GM21825 (cell line): ENCODE measurements at regions not wholly inside any gene's neighbourhood (a gene's known extent, or its start where the extent isn't known, plus 50 kb on each side); places are given as distances from the start of the nearest gene placed in this dataset.
A peak's percentile ranks its signal among the peaks of the same experiment; 100 is the strongest.

Experiments
- ATAC-seq: cut with Tn5 transposase; IDR thresholded peaks from one replicate; pipeline ENCODE4 v1.9.1; 2021; ENCODE audit warnings: mild to moderate bottlenecking, moderate library complexity; ENCODE audit not compliant: unreplicated experiment

DNA sequence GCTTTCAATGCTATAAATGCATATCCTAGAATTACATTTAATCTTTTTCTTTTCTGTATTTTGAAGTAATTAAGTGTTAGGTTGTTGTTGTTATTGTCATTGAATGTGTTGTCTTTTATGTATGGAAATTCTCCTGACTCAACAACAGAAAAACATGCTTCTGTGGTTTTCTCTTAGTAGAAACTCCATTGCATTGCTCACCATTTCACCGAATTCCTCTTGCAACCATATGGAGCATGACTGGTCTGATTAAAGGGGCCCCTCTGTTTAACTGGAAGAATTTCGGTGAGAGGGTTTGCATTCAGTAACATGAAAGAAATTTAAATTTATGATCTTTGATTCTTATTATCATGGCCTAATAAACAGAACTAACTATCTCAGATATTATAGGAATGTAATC, 454.3 kb upstream of the JARID2 start:
- no peak for ATAC-seq

DNA sequence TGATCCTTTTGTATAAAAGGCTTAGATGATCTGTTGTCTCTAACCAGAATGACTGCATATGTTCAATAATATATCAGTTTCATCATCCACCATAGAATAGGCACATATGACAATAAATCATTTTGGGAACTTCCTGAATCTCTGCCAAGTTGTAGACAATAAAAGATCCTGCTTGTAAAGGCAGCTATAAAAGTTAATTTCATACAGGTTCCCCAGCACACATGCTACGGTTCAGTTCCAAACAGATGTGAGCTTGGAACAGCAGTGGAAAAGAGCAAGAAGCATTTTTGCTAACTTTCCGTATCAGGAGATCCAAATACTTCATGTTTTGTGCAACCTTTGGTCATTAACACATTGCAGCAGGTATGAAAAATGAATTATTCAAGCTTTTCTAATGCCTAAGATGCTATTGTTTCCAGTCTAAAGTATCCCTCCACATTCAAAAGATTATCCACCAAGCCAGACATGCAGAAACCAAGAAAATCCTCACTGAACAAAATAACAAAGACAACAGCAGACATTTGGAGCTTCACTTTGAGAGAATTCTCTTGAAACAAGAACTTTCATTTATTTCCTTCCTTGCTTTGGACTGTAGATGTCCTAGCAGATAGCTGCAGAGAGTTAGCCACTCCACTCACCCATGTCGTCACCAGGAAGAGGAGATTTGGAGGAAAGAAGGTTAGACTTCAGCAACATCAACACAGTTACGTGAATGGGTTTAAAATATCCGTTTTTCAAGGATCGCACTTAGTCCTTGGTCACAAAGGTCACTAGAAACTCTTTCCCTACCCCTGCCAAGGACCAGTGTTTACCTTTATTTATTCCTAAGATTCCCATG, 453.5 kb upstream of the JARID2 start:
- ATAC-seq: no peak

DNA sequence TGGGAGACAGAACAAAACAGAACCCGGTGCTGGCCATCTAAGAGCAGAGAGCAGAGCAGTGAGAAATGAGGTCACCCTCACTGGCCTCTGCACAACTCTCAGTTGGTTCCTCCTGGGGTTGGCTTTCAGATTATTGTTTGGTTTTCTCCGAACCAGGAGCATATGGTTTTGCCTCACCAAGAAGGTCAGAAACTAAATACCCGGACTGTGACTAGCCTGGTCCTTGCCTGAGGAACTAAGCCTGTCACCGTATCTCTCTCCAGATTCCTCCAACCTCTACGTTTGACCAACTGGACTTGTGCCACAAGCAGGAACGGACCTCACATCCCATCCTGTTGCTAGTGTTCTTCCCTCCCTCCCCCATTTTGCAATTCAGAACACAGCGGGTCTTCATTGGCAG, 450.4 kb upstream of the JARID2 start:
- no peak for ATAC-seq

DNA sequence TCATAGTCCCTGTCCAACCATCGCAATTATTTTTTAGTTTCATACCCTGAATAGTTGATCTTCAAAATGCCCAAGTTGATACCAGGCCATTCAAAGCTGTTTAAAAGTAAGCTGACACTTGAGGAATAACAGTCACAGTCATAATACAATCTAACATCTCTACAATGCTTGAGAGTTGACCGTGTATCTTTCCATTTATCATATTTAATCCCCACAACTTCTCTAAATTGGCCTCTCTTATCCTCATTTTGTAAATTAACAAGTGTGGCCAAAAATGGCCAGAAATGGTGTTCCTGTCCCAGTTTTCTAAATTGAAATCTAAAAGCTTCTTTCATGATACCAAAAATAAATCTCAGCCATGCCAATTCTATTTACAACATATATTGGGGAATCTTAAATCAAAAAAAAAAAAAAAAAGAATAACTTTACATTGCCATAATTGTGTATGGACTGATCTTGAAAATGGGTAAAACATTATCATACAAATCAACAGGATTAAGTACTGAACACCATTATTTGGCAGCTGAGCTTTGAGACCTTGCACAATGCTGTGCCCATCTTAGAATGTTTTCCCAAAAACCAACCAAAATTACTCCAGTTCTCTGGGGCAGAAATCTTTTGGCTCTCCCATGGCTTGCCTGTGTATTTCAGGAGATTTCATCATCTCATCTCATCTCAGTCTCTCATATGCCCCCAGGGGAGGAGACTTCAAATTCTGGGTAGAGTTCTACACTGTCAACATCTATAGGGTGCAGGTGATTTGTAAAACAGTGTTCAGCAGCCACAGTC, 448.7 kb upstream of the JARID2 start:
- ATAC-seq: no peak

DNA sequence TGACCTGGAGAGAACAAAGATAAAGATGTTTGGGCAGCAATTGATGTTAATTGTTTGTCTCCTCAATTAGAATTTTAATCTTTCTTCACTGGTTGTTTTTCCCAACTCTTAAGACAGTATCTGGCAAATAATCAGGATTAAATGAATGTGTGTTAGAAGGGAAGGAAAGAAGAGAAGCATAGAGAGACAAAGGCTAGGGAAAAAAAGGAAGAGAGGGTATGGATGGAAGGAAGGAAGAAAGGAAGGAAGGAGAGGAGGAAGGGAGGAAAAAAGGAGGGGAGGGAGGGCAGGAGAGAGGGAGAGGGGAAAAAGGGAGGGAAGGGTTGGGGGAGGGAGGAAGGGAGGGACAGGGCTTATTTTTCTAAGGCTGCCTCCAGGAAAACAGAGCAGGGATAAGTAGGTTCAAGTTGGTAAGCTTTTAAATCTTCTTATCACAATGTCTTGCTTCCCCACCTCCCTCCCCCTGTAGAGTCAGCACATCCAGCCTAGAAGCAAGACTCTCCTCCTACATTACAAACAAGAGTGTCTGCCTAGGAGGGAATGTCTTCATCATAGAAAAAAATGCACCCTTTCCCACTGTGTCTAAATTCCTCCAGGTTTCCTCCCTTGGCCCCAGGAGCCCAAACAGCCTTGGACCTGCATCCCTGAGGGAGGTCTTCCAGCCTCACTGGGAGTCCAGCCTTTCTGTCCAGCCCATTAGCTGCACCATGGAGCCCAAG, 447.8 kb upstream of the JARID2 start:
- ATAC-seq: no peak

DNA sequence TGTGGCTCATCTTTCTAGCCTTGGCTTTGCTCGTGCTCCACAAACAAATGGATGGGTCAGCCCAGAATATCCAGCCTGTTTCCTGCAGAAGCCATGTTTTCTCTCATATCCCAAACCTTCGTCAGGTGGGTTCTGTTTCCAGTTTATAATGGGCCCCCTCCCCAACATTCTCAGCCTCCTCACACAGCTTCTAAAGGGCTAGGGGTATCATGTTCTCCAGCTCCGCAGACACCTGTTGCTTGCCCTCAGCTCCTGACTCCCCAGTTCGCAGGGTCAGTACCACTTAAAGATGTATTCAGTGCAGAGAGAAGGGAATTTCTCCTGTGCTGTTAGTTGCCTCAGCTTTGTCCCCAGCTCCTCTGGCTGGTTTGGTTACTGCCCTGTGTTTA, 447.3 kb upstream of the JARID2 start:
- no peak for ATAC-seq

DNA sequence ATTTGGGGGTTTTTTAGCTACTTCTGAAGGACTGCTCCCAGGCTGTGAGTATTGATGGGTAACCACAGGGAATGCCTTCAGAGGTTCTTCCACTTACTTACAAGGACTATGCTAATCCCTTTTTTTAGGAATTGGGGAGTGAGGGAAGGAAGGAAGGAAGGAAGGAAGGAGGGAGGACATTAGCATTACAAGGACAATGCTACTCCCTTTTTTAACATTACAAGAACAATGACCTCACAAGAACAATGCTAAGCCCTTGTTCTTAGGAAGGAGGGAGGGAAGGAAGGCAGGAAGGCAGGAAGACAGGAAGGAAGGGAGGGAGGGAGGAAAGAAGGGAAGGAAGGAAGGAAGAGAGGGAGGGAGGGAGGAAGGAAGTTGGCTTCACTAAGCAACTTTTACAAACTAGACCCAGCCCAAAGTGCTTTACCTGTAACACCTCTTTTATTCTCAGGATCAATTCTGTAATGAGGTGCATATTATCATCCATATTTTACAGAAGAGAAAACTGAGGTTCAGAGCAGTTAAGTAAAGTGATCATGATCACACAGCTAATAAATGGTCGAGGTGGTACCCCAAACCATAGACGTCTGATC, 446.8 kb upstream of the JARID2 start:
- no peak for ATAC-seq

DNA sequence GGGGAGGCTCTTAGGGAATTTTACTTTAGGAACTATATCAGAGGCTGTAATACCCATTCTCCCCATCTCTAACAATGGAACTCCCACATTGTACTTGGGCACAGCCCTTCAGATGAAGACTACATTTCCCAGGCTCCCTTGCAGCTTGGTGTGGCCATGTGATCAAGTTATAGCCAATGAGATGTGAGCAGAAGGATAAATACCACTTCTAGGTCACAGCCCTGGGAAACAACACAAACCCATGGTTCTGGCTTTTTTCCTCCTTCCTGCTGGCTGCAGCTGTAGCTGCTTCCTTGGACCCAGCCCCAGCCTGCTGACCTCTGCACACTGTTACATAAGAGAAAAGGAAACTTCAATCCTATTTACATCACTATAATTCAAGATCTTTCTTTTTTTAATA, 445.9 kb upstream of the JARID2 start:
- ATAC-seq: peak; percentile 82

DNA sequence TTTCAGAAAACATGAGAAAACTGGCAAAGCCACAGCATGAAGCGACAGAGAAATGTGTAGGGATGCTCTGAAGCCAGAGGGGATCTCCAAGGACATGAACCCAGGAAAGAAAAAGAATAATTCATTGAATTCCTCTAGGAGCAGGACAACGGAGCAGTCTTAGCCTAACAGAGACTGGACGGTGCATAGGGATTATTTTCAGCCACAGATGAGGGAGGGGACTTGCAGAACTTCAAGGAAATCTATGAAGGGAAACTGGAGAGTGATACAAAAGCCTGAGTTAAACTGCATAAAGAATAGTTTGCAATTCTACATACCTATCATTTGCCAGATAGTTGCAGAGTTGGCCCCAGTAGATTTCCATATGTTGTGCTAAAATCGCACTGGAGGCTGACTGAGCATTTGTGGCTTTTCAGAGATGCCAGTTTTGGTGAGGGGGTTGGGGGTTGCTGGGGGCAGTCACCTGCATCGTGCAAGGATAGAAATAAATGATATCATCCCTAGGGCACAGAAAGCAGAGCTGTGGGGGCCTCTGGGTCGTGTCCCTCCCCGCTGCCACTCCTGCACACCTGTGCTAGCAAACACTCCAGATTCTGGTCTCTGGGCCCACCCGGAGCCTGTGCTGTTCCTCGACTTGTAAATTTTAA, 443.2 kb upstream of the JARID2 start:
- ATAC-seq: no peak

DNA sequence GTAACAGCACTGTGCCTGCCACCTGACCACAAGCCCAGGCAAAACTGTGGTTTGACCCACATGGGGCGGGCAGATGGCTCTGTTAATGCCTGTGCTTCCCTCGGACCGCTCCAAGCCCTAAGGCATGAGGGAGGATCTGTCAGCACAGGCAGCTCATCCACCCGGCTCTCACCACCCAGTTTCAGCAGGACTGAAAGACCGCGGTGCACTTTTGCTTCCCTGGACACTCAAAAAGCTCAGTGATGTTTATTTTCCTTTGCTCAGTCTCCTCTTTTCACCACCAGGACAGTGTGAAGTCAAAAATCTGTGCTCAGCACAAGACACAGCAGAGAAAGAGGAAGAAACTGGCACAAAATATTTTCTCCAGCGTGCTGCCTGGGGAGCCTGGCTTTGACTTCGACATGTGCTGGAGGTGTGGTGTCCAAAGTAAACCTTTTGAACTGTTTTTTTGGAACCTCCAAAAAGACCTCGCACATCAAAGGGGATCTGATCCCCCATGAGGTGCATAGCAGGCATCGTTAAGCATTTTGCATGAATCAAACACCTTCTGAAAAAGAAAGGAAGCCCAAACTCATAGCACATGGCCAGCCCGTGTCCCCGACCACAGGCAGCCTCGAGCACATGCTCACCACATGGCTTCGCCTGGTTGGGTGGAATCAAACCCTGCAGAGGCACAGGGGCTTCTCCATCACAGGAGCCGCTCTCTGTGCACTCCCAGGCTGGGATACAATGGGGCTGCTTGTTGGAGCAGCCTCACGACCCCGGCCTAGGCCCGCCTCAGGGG, 441.7 kb upstream of the JARID2 start:
- no peak for ATAC-seq

DNA sequence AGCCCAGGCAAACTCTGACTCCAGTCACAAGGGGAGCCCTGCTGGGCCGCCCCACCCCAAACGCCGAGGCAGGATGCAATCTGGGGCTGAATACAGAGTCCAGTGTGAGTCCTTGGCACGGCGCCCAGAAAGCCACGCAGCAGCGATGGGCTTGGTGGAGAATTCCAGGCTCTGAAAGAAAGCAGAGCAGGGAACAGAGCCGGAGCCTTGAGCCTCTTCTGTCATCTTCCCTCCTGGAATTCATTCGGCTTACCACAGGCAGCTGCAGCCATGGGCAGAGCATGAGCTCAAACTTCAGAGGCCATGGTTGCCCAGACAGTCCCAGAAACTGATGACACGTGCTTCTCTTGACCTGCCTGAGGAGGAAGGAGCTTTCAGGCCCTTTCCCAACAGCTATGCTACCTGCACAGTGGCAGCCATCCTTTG, 441.1 kb upstream of the JARID2 start:
- no peak for ATAC-seq

DNA sequence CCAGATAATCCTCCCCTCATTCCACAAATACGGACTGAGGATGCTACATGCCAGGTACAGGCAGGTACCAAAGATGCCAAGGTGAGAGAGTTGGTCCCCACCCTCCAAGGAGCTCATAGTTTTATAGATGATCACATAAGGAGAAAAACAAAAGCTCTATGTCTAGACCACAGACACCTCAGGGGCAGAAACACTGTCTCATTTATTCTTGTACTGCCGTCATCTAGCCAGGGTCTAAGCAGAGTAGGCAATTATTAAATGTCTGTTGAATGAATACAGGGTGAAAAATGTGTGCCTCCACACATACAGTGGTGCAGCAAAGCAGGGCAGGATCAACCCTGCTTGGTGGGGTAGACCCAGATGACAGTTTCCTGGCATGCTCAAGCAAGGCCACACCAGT, 439.8 kb upstream of the JARID2 start:
- ATAC-seq: no peak

DNA sequence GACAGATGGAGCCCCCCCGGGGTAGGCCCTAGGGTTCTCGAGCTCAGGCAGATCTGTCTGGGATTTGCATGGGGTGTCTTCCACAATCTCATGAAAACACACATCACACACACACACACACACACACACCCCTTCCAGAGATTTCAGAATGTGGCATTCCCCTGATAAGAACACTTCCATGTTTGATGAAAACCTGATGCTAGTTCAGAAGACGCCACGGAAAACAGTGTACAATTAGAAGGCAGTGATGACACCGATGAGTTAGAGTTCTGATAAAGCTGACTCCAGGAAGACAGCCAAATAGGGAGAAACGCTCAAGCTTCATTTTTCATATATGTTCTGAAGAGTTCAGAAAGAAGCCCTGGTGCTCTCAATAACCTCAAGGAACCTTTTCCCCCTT, 438.7 kb upstream of the JARID2 start:
- ATAC-seq: no peak

DNA sequence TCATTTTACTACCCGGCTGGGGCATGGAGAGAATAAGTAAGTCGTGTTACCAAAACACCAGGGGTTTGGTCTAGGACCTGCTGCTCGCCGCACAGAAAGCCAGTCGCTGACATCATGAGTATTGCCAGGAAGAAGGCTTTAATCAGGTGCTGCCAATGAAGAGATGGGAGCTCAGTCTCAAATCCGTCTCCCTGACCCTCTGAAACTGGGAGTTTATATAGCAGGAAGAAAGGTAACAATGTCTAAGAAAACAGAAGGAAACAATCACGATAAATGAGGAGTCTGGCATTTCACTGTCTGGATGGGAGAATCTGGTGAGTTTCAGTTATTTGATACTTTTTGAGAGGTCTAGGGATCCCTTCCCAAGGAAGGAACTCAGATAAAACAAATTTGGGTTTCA, 437.9 kb upstream of the JARID2 start:
- ATAC-seq: no peak

DNA sequence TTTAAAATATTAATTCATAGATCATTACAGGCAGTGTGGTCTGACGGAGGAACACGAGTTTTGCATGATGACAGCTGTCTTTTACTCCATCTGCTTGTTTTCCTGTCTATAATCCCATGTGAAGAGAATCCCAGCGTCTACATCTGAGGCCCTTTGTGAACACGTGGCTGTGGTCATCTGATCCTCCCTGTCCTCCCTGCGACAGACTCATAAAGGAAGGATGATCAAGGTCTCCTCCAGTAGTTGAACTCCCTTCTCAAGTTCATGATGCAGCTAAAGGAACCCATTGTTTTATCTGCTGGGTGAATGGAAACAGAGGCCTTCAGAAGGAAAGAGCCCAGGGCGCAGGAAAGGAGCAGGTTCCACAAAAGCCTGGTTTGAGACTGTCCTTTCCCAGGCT, 435.8 kb upstream of the JARID2 start:
- ATAC-seq: no peak

DNA sequence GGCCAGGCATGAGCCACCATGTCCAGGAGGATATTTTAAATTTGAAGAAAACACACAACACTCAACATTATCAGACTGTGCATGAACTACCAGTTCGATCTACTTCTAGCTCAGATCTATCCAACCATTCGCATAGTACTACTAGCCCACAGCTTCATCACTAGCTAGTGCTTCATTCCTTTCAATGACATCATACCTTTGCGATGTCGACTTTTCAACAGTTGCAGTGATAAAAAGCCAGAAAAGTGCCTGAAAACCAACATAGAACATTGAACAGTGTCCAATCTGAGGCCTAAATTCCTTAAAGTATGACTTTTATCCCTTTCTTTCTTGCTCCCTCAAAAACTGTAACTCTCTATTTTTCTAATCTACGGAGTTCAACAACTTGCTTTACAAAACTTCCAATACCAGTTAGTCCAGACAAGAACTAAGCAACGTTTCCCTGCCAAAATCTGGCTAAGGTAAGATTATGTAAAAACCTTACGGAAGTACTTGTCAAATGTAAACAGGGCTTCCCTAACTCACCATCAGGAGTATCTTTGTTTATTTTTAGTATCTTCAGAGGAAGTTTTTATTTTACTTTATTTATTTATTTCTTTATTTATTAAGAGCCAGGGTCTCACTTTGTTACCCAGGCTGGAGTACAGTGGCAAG, 434.0 kb upstream of the JARID2 start:
- ATAC-seq: no peak

DNA sequence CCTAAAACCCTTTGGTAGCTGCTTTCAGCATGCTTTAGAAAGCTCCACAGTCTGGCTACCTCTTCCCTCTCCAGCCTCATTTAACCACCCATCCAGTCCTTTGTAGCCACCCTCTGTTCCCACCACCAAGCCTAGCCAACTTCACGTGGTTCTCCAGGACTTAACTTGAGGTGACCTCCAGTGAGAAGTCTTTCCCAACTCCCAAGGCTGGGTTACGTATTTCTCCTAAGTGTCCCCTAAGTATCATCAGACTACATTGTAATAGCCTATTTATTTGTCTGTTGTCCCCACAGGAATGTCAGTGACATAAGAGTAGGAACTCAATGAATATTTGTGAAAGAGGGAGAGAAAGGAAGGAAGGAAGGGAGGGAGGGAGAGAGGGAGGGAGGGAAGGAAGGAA, 431.9 kb upstream of the JARID2 start:
- ATAC-seq: no peak

DNA sequence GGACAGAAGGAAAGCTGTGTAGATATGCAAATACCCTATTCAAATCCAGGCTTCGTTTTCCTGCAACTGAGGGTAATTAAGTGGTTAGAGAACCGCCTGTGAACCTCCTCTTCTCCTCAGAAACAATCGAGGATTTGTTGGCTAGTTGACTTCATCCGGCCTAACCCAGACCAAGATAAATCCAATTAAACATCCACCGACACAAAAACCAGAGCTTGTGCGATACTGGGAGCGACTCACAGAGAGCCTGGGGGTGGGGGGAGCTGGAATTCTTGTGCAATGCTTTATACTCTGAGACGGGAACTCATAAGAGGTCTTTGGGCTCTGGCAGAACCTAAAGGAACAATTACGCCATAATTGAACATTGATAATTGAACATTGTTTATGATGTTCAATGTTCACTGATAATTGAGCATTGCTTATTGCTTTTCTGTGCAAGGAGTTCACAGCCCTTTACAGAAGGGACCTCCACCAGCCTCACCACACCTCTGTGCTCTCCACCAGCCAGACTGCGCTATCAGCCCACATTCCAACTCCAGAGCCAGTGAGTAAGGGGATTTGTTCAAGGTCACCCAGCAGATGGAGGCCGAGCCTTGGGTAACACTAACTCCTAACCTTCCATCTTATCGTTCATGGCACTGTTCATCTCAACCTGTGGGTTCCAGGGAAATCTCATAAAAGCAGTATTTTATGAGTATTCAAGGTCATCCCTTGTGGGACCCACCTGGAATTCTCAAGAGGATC, 429.6 kb upstream of the JARID2 start:
- no peak for ATAC-seq

DNA sequence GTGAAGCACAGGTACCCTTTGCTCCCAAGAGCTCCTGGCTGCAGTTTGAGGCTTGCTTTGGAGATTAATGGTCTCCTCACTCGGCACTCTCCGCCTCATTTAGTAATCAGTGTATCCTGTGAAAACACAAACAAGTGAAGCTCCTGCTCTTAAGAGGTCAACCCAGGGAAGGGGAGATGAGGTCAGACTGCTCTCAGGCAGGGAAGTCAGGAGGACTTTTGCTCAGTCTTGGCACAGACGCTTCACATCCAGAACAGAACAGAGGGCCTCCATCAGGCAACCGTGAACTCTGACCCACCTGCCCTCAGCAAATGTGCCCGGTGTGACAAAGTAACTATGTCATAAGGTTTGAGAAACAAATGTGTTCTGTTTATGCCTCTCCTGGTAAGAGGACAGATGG, 428.8 kb upstream of the JARID2 start:
- ATAC-seq: no peak
